CD4-positive, alpha-beta T cell (primary cell): ENCODE measurements at regions not wholly inside any gene's neighbourhood (a gene's known extent, or its start where the extent isn't known, plus 50 kb on each side); places are given as distances from the start of the nearest gene placed in this dataset.

Source experiments
- ATAC-seq: fragments of 200-7000 bp; cut with Tn5 transposase; one replicate; pipeline ENCODE4 v1.10.0; 2022; ENCODE audit warnings: mild to moderate bottlenecking; ENCODE audit not compliant: poor library complexity
- CTCF ChIA-PET: fragments of 350-600 bp; sonication (Branson Sonifier 250); formaldehyde crosslinking; loops from one replicate; lab custom pipeline; 2021; ENCODE audit warnings: antibody characterized with exemption, inconsistent platforms; lab: Charles Lee
- POLR2A ChIA-PET: fragments of 350-600 bp; sonication (Branson Sonifier 250); formaldehyde crosslinking; loops from one replicate; lab custom pipeline; 2021; ENCODE audit warnings: antibody characterized with exemption, inconsistent platforms; lab: Charles Lee
- DNase-seq, 14 experiments: peaks; one replicate each; pipeline ENCODE4 v3.0.0-alpha.2; 2013 to 2020; ENCODE audit warnings: mixed read lengths in 2 of 14
- H3K27ac ChIP-seq, 2 donors: one replicate each; pipeline versions ENCODE4 v1.5.1 to v1.7.0; 2013; ENCODE audit warnings: low read length in 2 of 2, low read depth in 1 of 2, mild to moderate bottlenecking in 1 of 2
- H3K27me3 ChIP-seq, 2 experiments: 1 replicate in 1 of 2; 2 replicates in 1 of 2; pipeline versions ENCODE4 v1.6.1 to v1.7.0; 2013; ENCODE audit warnings: low read length in 2 of 2, control low read depth in 1 of 2, mild to moderate bottlenecking in 1 of 2, moderate library complexity in 1 of 2; ENCODE audit not compliant: insufficient read depth in 2 of 2, control insufficient read depth in 1 of 2
- H3K36me3 ChIP-seq: one replicate; pipeline ENCODE4 v1.6.1; 2013; ENCODE audit warnings: low read length, control low read depth; ENCODE audit not compliant: insufficient read depth
- H3K4me1 ChIP-seq: one replicate; pipeline ENCODE4 v1.6.1; 2013; ENCODE audit warnings: low read length, control low read depth; ENCODE audit not compliant: insufficient read depth
- H3K4me3 ChIP-seq: one replicate; pipeline ENCODE4 v1.5.1; 2013; ENCODE audit warnings: mild to moderate bottlenecking, low read length, moderate library complexity
- H3K9me3 ChIP-seq, 2 experiments: 1 replicate in 1 of 2; 2 replicates in 1 of 2; pipeline versions ENCODE4 v1.6.1 to v1.7.0; 2013; ENCODE audit warnings: low read length in 2 of 2, mild to moderate bottlenecking in 2 of 2, control low read depth in 1 of 2, moderate library complexity in 1 of 2; ENCODE audit not compliant: control insufficient read depth in 1 of 2, insufficient read depth in 1 of 2
- H3K27ac Mint-ChIP-seq: one replicate; pipeline ENCODE4 v1.8.0; 2020; ENCODE audit warnings: mixed read lengths
- H3K27me3 Mint-ChIP-seq: one replicate; pipeline ENCODE4 v1.8.0; 2021; ENCODE audit warnings: mixed read lengths
- H3K36me3 Mint-ChIP-seq: one replicate; pipeline ENCODE4 v1.8.0; 2021; ENCODE audit warnings: low read depth, mixed read lengths
- H3K4me1 Mint-ChIP-seq: one replicate; pipeline ENCODE4 v1.8.0; 2021; ENCODE audit warnings: low read depth, mixed read lengths
- H3K4me3 Mint-ChIP-seq: one replicate; pipeline ENCODE4 v1.8.0; 2020; ENCODE audit warnings: mild to moderate bottlenecking, mixed read lengths
- H3K9me3 Mint-ChIP-seq: one replicate; pipeline ENCODE4 v1.8.0; 2020; ENCODE audit warnings: mixed read lengths
- intact Hi-C, 2 experiments: fragments of 100-400 bp; cut with DNase I in 1 of 2; cut with micrococcal nuclease in 1 of 2; formaldehyde crosslinking; loops; one replicate each; pipeline versions ENCODE4 v1.15.1 to v1.9.0; 2023 to 2025; cut with DNase I, micrococcal nuclease
- TF ChIP-seq, protein P1 (sequence below): fragments of 200-600 bp; IDR thresholded peaks from one replicate; pipeline ENCODE4 v1.8.0; 2022; ENCODE audit warnings: antibody characterized with exemption, mild to moderate bottlenecking

DNA sequence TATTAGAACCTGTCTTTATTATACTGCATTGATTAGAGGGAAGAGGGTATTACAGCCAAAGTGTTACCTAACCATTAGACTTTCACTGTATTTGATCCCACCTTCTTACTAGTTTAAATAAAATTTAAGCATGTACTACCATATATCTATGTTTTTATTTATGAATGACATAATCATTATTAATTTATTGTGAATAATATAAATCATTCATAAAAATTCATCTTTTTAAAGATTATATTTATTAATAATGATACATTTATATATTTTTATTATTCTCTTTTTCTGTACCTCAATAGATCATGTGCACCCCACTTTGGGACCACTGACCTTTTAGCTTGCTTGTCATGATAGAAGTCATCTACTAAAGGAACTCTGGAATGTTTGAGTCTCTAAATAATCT is 223.5 kb upstream of the MARCKS start:
- ChIA-PET CTCF (no interaction called here), POLR2A (no interaction called here)
- Mint-ChIP-seq H3K27me3 (no peaks in the 10 kb centered on the region), H3K4me3 (no peak overlapping the region), H3K4me1 (peaks cover 18% of the 10 kb centered on the region), H3K27ac (no peak overlapping the region), H3K9me3 (no peaks in the 10 kb centered on the region), H3K36me3 (no peaks in the 10 kb centered on the region)
- ATAC-seq (no peak), DNase-seq (no peak)
- no peaks in the 10 kb centered on the region for H3K27me3 ChIP-seq
- no peaks in the 10 kb centered on the region for H3K9me3 ChIP-seq
- no peak overlapping the region for H3K4me3 ChIP-seq
- no peaks in the 10 kb centered on the region for H3K36me3 ChIP-seq
- no peak overlapping the region for H3K27ac ChIP-seq
- intact Hi-C loops = no loop called here
- TF ChIP-seq, protein P1, sequence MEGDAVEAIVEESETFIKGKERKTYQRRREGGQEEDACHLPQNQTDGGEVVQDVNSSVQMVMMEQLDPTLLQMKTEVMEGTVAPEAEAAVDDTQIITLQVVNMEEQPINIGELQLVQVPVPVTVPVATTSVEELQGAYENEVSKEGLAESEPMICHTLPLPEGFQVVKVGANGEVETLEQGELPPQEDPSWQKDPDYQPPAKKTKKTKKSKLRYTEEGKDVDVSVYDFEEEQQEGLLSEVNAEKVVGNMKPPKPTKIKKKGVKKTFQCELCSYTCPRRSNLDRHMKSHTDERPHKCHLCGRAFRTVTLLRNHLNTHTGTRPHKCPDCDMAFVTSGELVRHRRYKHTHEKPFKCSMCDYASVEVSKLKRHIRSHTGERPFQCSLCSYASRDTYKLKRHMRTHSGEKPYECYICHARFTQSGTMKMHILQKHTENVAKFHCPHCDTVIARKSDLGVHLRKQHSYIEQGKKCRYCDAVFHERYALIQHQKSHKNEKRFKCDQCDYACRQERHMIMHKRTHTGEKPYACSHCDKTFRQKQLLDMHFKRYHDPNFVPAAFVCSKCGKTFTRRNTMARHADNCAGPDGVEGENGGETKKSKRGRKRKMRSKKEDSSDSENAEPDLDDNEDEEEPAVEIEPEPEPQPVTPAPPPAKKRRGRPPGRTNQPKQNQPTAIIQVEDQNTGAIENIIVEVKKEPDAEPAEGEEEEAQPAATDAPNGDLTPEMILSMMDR = no peak
- H3K4me1 ChIP-seq = peaks cover 17% of the 10 kb centered on the region

DNA sequence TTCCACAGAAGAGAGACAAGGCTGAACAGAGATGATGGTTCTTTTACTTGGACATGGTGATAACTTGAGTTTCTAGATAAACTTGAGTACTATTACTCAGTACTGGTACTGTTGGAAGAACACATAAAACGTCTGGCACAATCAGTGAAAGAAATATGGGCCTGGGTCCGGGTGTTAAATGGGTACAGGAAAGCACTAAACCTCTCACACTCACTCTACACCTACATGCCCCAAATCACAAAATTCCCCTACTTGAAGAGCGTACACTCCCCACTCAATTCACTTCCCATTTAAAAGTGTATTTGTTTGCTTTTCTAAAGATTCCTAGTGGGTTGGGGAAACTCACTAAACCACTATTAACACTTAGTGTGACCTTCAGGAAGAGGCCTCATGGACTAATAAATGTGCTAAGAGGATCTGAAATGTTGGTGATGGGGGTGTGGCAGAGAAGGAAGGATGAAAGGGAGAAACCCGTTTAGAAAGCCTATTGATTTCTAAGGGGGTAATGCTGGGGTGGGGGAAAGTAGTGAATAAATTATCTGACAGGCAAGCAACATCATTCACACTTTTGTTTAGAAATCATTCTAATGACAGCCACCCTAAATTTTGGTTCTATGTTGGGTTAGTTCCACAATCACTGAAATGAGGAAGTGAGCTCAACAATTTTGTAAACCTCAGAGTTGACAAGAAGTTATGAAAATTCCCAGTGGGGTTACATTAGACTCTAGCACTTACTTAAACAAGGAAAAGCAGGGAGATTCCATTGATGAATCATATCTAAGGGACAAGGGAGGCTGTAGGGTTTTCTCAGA is 222.6 kb upstream of the MARCKS start:
- Mint-ChIP-seq H3K36me3 (no peaks in the 10 kb centered on the region), H3K4me3 (no peak overlapping the region), H3K27me3 (no peaks in the 10 kb centered on the region), H3K4me1 (peaks cover 18% of the 10 kb centered on the region), H3K9me3 (no peaks in the 10 kb centered on the region), H3K27ac (no peak overlapping the region)
- TF ChIP-seq, protein P1 = no peak
- H3K9me3 ChIP-seq = no peaks in the 10 kb centered on the region
- H3K4me1 ChIP-seq = peaks cover 17% of the 10 kb centered on the region
- no peaks in the 10 kb centered on the region for H3K27me3 ChIP-seq
- intact Hi-C loops = no loop called here
- H3K27ac ChIP-seq = no peak overlapping the region
- H3K36me3 ChIP-seq = no peaks in the 10 kb centered on the region
- H3K4me3 ChIP-seq = no peak overlapping the region
- ChIA-PET POLR2A (no interaction called here), CTCF (no interaction called here)
- DNase-seq = peak in 2 of 14 experiments; percentile 50 to 64
- ATAC-seq = no peak

DNA sequence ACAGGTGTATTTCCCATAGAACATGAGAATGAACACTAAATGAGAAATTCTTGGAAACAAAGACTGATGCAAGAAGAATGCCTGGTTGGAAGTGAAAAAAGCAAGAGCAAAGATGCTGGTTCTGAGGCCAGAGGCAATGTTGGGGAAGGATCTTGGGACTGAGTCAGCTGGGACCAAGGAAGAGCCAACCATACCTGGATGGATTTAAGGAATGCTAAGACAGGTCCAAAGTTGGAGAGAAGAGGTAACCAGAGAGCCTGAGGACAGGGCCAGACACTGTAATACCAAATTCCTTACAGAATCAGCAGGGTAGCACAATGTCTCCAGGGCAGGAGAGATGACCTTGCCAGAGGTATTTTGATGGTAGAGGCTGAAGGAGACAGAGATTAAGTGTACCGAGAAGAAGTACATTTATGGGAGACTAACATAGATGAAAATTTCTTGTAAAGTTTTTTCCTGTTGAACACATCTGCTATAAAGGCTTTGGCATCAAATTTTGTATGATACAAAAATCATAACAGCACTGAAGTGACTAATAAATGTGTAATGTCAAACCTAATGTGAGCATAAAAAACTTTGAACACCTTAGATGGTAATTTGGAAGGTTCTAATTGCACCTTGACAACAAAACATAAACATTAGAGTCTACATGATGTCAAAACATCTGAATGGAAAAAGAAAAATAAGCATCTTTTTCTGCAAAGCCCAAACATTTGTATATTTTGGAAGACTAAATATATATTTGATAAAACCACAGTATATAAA is 221.7 kb upstream of the MARCKS start:
- no peak for ATAC-seq
- Mint-ChIP-seq H3K27me3 (no peaks in the 10 kb centered on the region), H3K36me3 (no peaks in the 10 kb centered on the region), H3K4me1 (peaks cover 18% of the 10 kb centered on the region), H3K4me3 (no peak overlapping the region), H3K9me3 (no peaks in the 10 kb centered on the region), H3K27ac (no peak overlapping the region)
- H3K27me3 ChIP-seq = no peaks in the 10 kb centered on the region
- no peak for DNase-seq
- CTCF ChIA-PET = no interaction called here
- no peak overlapping the region for H3K27ac ChIP-seq
- H3K4me3 ChIP-seq = no peak overlapping the region
- no peaks in the 10 kb centered on the region for H3K9me3 ChIP-seq
- H3K36me3 ChIP-seq = no peaks in the 10 kb centered on the region
- peaks cover 17% of the 10 kb centered on the region for H3K4me1 ChIP-seq
- intact Hi-C loops = no loop called here
- TF ChIP-seq, protein P1 = no peak
- POLR2A ChIA-PET = no interaction called here
